Mesendoderm (in vitro differentiated cells): ENCODE measurements at regions not wholly inside any gene's neighbourhood (a gene's known extent, or its start where the extent isn't known, plus 50 kb on each side); places are given as distances from the start of the nearest gene placed in this dataset.
"Not testable (repeated sequence)": the region's sequence is repeated elsewhere in the genome, so short reads cannot be mapped to it uniquely, and the experiment has no call there.

ENCODE experiments used
- DNase-seq: peaks from one replicate; pipeline ENCODE4 v3.0.0; 2013
- H2AK5ac ChIP-seq: 2 replicates; pipeline ENCODE4 v1.6.1; 2013; ENCODE audit warnings: low read length, inconsistent platforms
- H2BK120ac ChIP-seq: 2 replicates; pipeline ENCODE4 v1.6.1; 2013; ENCODE audit warnings: low read depth, mild to moderate bottlenecking, low read length, moderate library complexity, mixed read lengths
- H2BK15ac ChIP-seq: replicated peaks from 2 replicates; pipeline ENCODE4 v1.6.1; 2013; ENCODE audit warnings: low read depth, mild to moderate bottlenecking, moderate library complexity
- H2BK5ac ChIP-seq: 2 replicates; pipeline ENCODE4 v1.6.1; 2013; ENCODE audit warnings: low read length, inconsistent platforms
- H3K18ac ChIP-seq: 2 replicates; pipeline ENCODE4 v1.6.1; 2013; ENCODE audit warnings: mild to moderate bottlenecking, low read length, mixed read lengths
- H3K23ac ChIP-seq: one replicate; pipeline ENCODE4 v1.6.1; 2013; ENCODE audit warnings: low read length
- H3K27ac ChIP-seq: 2 replicates; pipeline ENCODE4 v1.5.1; 2013; ENCODE audit warnings: low read depth, mild to moderate bottlenecking, inconsistent platforms, low read length, moderate library complexity
- H3K27me3 ChIP-seq: 2 replicates; pipeline ENCODE4 v1.6.1; 2013; ENCODE audit warnings: low read length, control low read depth, mild to moderate bottlenecking, inconsistent platforms; ENCODE audit not compliant: insufficient read depth, poor library complexity
- H3K36me3 ChIP-seq: 2 replicates; pipeline ENCODE4 v1.6.1; 2013; ENCODE audit warnings: low read length, inconsistent platforms; ENCODE audit not compliant: control insufficient read depth, insufficient read depth
- H3K4ac ChIP-seq: one replicate; pipeline ENCODE4 v1.6.1; 2013; ENCODE audit warnings: low read depth, mild to moderate bottlenecking, low read length, moderate library complexity
- H3K4me1 ChIP-seq: 2 replicates; pipeline ENCODE4 v1.6.1; 2013; ENCODE audit warnings: low read depth, low read length, inconsistent platforms; ENCODE audit not compliant: control insufficient read depth
- H3K4me2 ChIP-seq: 2 replicates; pipeline ENCODE4 v1.6.1; 2013; ENCODE audit warnings: low read length
- H3K4me3 ChIP-seq: 2 replicates; pipeline ENCODE4 v1.5.1; 2013; ENCODE audit warnings: mild to moderate bottlenecking, low read length
- H3K56ac ChIP-seq: one replicate; pipeline ENCODE4 v1.6.1; 2013; ENCODE audit warnings: low read length
- H3K79me1 ChIP-seq: 2 replicates; pipeline ENCODE4 v1.6.1; 2013; ENCODE audit warnings: low read length, inconsistent platforms
- H3K79me2 ChIP-seq: 2 replicates; pipeline ENCODE4 v1.6.1; 2013; ENCODE audit warnings: mild to moderate bottlenecking, low read length; ENCODE audit not compliant: control insufficient read depth, insufficient read depth
- H3K9ac ChIP-seq: 2 replicates; pipeline ENCODE4 v1.6.1; 2013; ENCODE audit warnings: low read length, inconsistent platforms
- H4K5ac ChIP-seq: one replicate; pipeline ENCODE4 v1.6.1; 2013; ENCODE audit warnings: low read length
- H4K8ac ChIP-seq: one replicate; pipeline ENCODE4 v1.6.1; 2013; ENCODE audit warnings: low read depth, mild to moderate bottlenecking, control low read depth, low read length, moderate library complexity
- WGBS: extraction: QIAGEN DNeasy Blood & Tissue Kit; methylation state at CpG from one replicate; pipeline ENCODE4 v1.1.7; 2013; ENCODE audit warnings: low lambda C conversion rate, missing lambda C conversion rate; ENCODE audit not compliant: insufficient coverage; ENCODE audit errors: extremely low coverage; 5-methylcytosine and 5-hydroxymethylcytosine counted together

DNA sequence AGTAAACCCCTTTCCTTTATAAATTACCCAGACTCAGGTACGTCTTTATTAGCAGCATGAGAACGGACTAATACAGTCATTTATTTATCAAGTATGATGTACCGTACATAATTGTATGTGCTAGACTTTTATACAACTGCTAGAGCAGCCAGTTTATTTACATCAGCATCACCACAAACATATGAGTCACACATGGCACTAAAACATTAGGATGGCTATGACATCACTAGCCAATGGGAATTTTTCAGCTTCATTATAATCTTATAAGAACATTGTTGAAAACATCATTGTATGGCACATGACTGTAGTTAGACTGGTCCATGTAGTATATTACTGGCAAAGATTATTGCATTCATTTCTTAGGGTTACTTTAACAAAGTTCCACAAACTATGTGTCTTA lies 121.7 kb downstream of the ZMAT3 start:
- no peaks in the 10 kb centered on the region for H3K79me1 ChIP-seq
- no peak overlapping the region for H4K8ac ChIP-seq
- H3K79me2 ChIP-seq = no peaks in the 10 kb centered on the region
- no peak overlapping the region for H2BK15ac ChIP-seq
- no peak overlapping the region for H2BK5ac ChIP-seq
- no peak overlapping the region for H3K4me3 ChIP-seq
- H2AK5ac ChIP-seq = no peak overlapping the region
- no peak for DNase-seq
- no peak overlapping the region for H3K27ac ChIP-seq
- H3K27me3 ChIP-seq = no peaks in the 10 kb centered on the region
- no peak overlapping the region for H3K18ac ChIP-seq
- H3K4ac ChIP-seq = no peak overlapping the region
- WGBS = no CpG with 5 or more reads among the region's 3 CpGs
- no peaks in the 10 kb centered on the region for H3K36me3 ChIP-seq
- no peak overlapping the region for H2BK120ac ChIP-seq
- no peak overlapping the region for H4K5ac ChIP-seq
- no peak overlapping the region for H3K4me2 ChIP-seq
- H3K9ac ChIP-seq = no peak overlapping the region
- H3K23ac ChIP-seq = no peak overlapping the region
- no peaks in the 10 kb centered on the region for H3K4me1 ChIP-seq
- no peak overlapping the region for H3K56ac ChIP-seq

DNA sequence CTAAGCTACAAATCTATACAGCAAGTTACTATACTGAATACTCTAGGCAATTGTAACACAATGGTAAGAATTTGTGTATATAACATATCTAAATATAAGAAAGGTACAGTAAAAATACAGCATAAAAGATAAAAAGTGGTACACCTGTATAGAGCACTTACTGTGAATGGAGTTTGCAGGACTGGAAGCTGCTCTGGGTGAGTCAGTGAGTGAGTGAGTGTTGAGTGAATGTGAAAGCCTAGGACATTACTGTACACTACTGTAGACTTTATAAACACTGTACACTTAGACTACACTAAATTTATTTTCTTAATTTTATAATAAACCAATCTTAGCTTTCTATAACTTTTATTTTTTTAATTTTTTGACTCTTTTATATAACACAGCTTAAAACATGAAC lies 123.1 kb downstream of the ZMAT3 start:
- Histone ChIP-seq H3K36me3 (no peaks in the 10 kb centered on the region), H3K4me2 (no peak overlapping the region), H3K9ac (no peak overlapping the region), H3K56ac (no peak overlapping the region), H3K27ac (no peak overlapping the region), H4K8ac (no peak overlapping the region), H3K79me1 (no peaks in the 10 kb centered on the region), H3K4ac (no peak overlapping the region), H2BK15ac (no peak overlapping the region), H3K23ac (no peak overlapping the region), H2BK5ac (no peak overlapping the region), H3K27me3 (no peaks in the 10 kb centered on the region), H4K5ac (no peak overlapping the region), H3K4me1 (no peaks in the 10 kb centered on the region), H3K4me3 (no peak overlapping the region), H3K18ac (no peak overlapping the region), H2BK120ac (no peak overlapping the region), H2AK5ac (no peak overlapping the region), H3K79me2 (no peaks in the 10 kb centered on the region)
- DNase-seq = no peak

DNA sequence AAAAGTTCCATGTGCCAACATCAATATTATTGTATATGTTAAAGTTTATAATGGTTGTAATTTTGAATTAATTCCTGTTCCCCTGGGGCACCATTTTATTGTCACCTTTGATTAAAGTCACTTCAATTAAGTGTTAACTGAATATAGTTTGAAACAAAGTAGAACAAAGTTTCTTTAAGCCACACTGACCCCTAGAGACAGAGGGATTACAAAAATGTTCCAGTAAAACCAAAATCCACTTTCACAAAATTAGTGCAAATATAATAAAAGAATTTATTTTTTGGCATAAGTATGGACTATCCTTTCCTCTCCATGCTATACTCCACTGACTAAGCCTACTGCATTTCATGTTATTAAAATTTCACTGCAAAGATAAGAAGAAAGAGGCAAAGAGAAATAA lies 123.9 kb downstream of the ZMAT3 start:
- H3K18ac ChIP-seq = no peak overlapping the region
- no peak overlapping the region for H4K8ac ChIP-seq
- H3K4me3 ChIP-seq = no peak overlapping the region
- no peak overlapping the region for H3K27ac ChIP-seq
- no peak overlapping the region for H2AK5ac ChIP-seq
- no peaks in the 10 kb centered on the region for H3K27me3 ChIP-seq
- no peak overlapping the region for H3K4me2 ChIP-seq
- no peak overlapping the region for H3K9ac ChIP-seq
- no peak overlapping the region for H2BK120ac ChIP-seq
- no peaks in the 10 kb centered on the region for H3K79me2 ChIP-seq
- no peak overlapping the region for H4K5ac ChIP-seq
- no peak overlapping the region for H3K4ac ChIP-seq
- DNase-seq = no peak
- no peak overlapping the region for H2BK5ac ChIP-seq
- H3K56ac ChIP-seq = no peak overlapping the region
- H3K4me1 ChIP-seq = no peaks in the 10 kb centered on the region
- no peak overlapping the region for H3K23ac ChIP-seq
- no peak overlapping the region for H2BK15ac ChIP-seq
- no peaks in the 10 kb centered on the region for H3K79me1 ChIP-seq
- H3K36me3 ChIP-seq = no peaks in the 10 kb centered on the region

DNA sequence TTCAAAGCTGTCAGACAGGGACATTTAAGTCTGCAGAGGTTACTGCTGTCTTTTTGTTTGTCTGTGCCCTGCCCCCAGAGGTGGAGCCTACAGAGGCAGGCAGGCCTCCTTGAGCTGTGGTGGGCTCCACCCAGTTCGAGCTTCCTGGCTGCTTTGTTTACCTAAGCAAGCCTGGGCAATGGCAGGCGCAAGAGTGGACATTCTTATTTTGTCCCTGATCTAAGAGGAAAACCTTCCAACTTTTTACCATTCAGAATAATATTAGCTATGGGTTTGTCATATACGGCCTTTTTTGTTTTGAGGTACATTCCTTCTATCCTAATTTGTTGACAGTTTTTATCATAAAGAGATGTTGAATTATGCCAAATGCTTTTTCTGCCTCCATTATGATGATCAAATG lies 129.3 kb downstream of the ZMAT3 start:
- H4K8ac ChIP-seq, H3K23ac ChIP-seq, H3K9ac ChIP-seq, H3K56ac ChIP-seq, H3K27ac ChIP-seq, H4K5ac ChIP-seq, H2BK120ac ChIP-seq, H3K4me3 ChIP-seq, H3K79me2 ChIP-seq, H2AK5ac ChIP-seq, H2BK15ac ChIP-seq, DNase-seq, H3K79me1 ChIP-seq, H3K4me2 ChIP-seq, H3K18ac ChIP-seq, H3K4ac ChIP-seq, H3K4me1 ChIP-seq, H3K36me3 ChIP-seq, H2BK5ac ChIP-seq, H3K27me3 ChIP-seq: not testable (repeated sequence)
- no CpG with 5 or more reads among the region's 3 CpGs for WGBS

DNA sequence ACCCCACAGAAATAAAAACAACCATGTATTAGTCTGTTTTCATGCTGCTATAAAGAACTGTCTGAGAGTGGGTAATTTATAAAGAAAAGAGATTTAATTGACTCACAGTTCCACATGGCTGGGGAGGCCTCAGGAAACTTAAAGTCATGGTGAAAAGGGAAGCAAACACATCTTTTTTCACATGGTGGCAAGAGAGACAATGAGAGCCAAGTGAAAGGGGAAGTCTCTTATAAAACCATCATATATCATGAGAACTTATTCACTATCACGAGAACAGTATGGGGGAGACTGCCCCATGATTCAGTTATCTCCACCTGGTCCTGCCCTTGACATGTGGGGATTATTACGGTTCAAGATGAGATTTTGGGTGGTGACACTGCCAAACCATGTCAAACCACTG lies 141.5 kb downstream of the ZMAT3 start:
- Histone ChIP-seq H3K27me3 (no peaks in the 10 kb centered on the region), H2BK15ac (no peak overlapping the region), H3K36me3 (no peaks in the 10 kb centered on the region), H3K4me1 (no peaks in the 10 kb centered on the region), H3K79me1 (no peaks in the 10 kb centered on the region), H3K23ac (no peak overlapping the region), H3K4me3 (no peak overlapping the region), H2BK120ac (no peak overlapping the region), H3K27ac (no peak overlapping the region), H3K9ac (no peak overlapping the region), H3K18ac (no peak overlapping the region), H3K79me2 (no peaks in the 10 kb centered on the region), H3K4ac (no peak overlapping the region), H3K4me2 (no peak overlapping the region), H2AK5ac (no peak overlapping the region), H4K5ac (no peak overlapping the region), H2BK5ac (no peak overlapping the region), H4K8ac (no peak overlapping the region), H3K56ac (no peak overlapping the region)
- no peak for DNase-seq
- WGBS = no CpG with 5 or more reads among the region's 2 CpGs

DNA sequence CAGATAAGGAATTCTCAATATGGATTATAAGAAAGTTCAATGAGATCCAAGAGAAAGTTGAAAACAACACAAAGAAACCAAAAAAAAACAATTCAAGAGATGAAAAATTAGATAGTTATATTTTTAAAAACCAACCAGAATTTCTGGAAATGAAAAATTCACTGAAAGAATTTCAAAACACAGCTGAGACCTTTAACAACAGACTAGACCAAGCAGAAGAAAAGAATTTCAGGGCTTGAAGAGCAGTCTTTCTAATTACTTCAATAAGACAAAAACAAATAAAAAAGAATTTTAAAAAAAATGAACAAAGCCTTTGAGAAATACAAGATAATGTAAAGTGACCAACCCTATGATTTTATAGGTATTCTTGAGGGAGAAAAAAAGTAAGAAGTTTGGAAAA lies 155.4 kb downstream of the ZMAT3 start:
- Histone ChIP-seq H2BK5ac (no peak overlapping the region), H3K4me3 (no peak overlapping the region), H2AK5ac (no peak overlapping the region), H3K56ac (no peak overlapping the region), H3K27me3 (no peaks in the 10 kb centered on the region), H3K4me1 (no peaks in the 10 kb centered on the region), H3K18ac (no peak overlapping the region), H2BK15ac (no peak overlapping the region), H3K9ac (no peak overlapping the region), H3K36me3 (no peaks in the 10 kb centered on the region), H3K4ac (no peak overlapping the region), H4K8ac (no peak overlapping the region), H4K5ac (no peak overlapping the region), H3K79me2 (no peaks in the 10 kb centered on the region), H2BK120ac (no peak overlapping the region), H3K27ac (no peak overlapping the region), H3K23ac (no peak overlapping the region), H3K79me1 (no peaks in the 10 kb centered on the region), H3K4me2 (no peak overlapping the region)
- DNase-seq = no peak
